Endodermal cell (in vitro differentiated cells): ENCODE measurements at regions not wholly inside any gene's neighbourhood (a gene's known extent, or its start where the extent isn't known, plus 50 kb on each side); places are given as distances from the start of the nearest gene placed in this dataset.

Experiments used
- DNase-seq: peaks from one replicate; pipeline ENCODE4 v3.0.0-alpha.2; 2017
- H3K27ac ChIP-seq: 2 replicates; pipeline ENCODE4 v1.5.1; 2013; ENCODE audit warnings: mild to moderate bottlenecking, low read depth, low read length, moderate library complexity
- H3K27me3 ChIP-seq: 2 replicates; pipeline ENCODE4 v1.6.1; 2013; ENCODE audit warnings: mild to moderate bottlenecking, low read length, moderate library complexity; ENCODE audit not compliant: insufficient read depth, control insufficient read depth, poor library complexity, severe bottlenecking
- H3K36me3 ChIP-seq: 2 replicates; pipeline ENCODE4 v1.7.0; 2013; ENCODE audit warnings: mild to moderate bottlenecking, low read length, moderate library complexity; ENCODE audit not compliant: control insufficient read depth, insufficient read depth
- H3K4me1 ChIP-seq: one replicate; pipeline ENCODE4 v1.7.0; 2013; ENCODE audit warnings: low read length; ENCODE audit not compliant: control insufficient read depth, insufficient read depth
- H3K4me3 ChIP-seq: 2 replicates; pipeline ENCODE4 v1.5.1; 2013; ENCODE audit warnings: mild to moderate bottlenecking, low read length, moderate library complexity
- H3K9ac ChIP-seq: 2 replicates; pipeline ENCODE4 v1.6.1; 2013; ENCODE audit warnings: mild to moderate bottlenecking, low read length, moderate library complexity; ENCODE audit not compliant: poor library complexity, severe bottlenecking; ENCODE audit errors: extremely low read depth
- H3K9me3 ChIP-seq: 2 replicates; pipeline ENCODE4 v1.6.1; 2013; ENCODE audit warnings: mild to moderate bottlenecking, low read length, moderate library complexity; ENCODE audit not compliant: control insufficient read depth
- H3K27ac Mint-ChIP-seq: 2 replicates; pipeline ENCODE4 v1.8.0; 2020; ENCODE audit warnings: mixed read lengths
- H3K27me3 Mint-ChIP-seq: 2 replicates; pipeline ENCODE4 v1.8.0; 2021; ENCODE audit warnings: mild to moderate bottlenecking, mixed read lengths; ENCODE audit not compliant: insufficient read depth
- H3K36me3 Mint-ChIP-seq: 2 replicates; pipeline ENCODE4 v1.8.0; 2020; ENCODE audit warnings: low read depth, mixed read lengths
- H3K4me1 Mint-ChIP-seq: 2 replicates; pipeline ENCODE4 v1.8.0; 2020; ENCODE audit warnings: mixed read lengths
- H3K4me3 Mint-ChIP-seq: 2 replicates; pipeline ENCODE4 v1.8.0; 2020; ENCODE audit warnings: mild to moderate bottlenecking, moderate library complexity, mixed read lengths
- H3K9me3 Mint-ChIP-seq: 2 replicates; pipeline ENCODE4 v1.8.0; 2020; ENCODE audit warnings: mild to moderate bottlenecking, mixed read lengths
- WGBS, 2 experiments: methylation state at CpG; one replicate each; pipeline versions ENCODE4 v1.1.5 to v1.1.7; 2013; ENCODE audit warnings: missing lambda C conversion rate in 2 of 2, mixed read lengths in 1 of 2; ENCODE audit not compliant: insufficient coverage in 1 of 2, insufficient read length in 1 of 2; 5-methylcytosine and 5-hydroxymethylcytosine counted together
- TF ChIP-seq, protein P1 (sequence below): fragments of 200-600 bp; sonication (generic); conservative IDR thresholded peaks from 2 replicates; pipeline ENCODE4 v1.5.0; 2021; ENCODE audit warnings: antibody characterized with exemption, mild to moderate bottlenecking

DNA sequence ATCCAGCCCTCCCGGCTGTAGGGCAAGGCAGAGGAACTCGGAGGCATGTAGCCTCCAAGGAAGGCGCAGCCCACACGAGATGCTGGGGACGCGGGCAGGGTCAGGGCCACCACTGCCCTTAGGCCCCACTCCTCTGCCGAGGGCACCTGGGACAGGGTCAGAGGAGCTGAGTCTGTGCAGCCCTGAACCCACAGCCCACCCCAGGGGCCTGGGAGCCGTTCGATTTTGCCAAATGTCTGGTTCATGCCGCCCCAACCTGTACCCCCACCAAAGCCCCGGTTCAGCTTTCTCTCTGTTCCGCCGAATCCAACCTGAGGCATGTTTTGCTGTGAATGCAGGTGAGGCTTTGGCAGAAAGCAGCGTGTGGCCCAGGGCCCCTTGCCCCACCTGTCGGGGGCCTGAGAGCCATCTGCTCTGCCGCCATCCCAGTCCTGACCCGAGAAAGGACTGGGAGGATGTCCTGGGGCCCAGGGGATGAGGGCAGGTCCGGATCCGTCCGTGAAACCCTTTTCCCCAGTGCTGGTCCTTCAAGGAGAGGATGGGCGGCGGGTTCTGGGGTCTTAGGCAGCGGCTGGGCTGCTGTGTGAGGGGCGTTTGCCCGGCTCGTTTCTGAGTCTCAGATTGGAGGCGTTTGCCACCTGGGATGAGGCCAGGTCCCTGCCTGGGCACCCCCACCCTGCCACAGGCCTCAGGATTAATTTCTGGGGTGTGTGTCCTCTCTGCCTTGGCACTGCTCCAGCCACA, 79.3 kb upstream of the GATA5 start:
- no peaks in the 10 kb centered on the region for H3K9me3 Mint-ChIP-seq
- Histone ChIP-seq H3K27me3 (peaks cover 34% of the 10 kb centered on the region), H3K27ac (no peak overlapping the region), H3K4me1 (no peaks in the 10 kb centered on the region), H3K4me3 (no peak overlapping the region), H3K36me3 (no peaks in the 10 kb centered on the region), H3K9me3 (no peaks in the 10 kb centered on the region), H3K9ac (no peak overlapping the region)
- peaks cover 20% of the 10 kb centered on the region for H3K27me3 Mint-ChIP-seq
- no peaks in the 10 kb centered on the region for H3K36me3 Mint-ChIP-seq
- WGBS, 2 experiments, result 89 to 90% methylated on average over 25 to 27 of the region's 27 CpGs
- no peak overlapping the region for H3K4me3 Mint-ChIP-seq
- no peak overlapping the region for H3K27ac Mint-ChIP-seq
- TF ChIP-seq, protein P1, sequence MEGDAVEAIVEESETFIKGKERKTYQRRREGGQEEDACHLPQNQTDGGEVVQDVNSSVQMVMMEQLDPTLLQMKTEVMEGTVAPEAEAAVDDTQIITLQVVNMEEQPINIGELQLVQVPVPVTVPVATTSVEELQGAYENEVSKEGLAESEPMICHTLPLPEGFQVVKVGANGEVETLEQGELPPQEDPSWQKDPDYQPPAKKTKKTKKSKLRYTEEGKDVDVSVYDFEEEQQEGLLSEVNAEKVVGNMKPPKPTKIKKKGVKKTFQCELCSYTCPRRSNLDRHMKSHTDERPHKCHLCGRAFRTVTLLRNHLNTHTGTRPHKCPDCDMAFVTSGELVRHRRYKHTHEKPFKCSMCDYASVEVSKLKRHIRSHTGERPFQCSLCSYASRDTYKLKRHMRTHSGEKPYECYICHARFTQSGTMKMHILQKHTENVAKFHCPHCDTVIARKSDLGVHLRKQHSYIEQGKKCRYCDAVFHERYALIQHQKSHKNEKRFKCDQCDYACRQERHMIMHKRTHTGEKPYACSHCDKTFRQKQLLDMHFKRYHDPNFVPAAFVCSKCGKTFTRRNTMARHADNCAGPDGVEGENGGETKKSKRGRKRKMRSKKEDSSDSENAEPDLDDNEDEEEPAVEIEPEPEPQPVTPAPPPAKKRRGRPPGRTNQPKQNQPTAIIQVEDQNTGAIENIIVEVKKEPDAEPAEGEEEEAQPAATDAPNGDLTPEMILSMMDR, result no peak
- DNase-seq, result no peak
- peaks cover 9% of the 10 kb centered on the region for H3K4me1 Mint-ChIP-seq

DNA sequence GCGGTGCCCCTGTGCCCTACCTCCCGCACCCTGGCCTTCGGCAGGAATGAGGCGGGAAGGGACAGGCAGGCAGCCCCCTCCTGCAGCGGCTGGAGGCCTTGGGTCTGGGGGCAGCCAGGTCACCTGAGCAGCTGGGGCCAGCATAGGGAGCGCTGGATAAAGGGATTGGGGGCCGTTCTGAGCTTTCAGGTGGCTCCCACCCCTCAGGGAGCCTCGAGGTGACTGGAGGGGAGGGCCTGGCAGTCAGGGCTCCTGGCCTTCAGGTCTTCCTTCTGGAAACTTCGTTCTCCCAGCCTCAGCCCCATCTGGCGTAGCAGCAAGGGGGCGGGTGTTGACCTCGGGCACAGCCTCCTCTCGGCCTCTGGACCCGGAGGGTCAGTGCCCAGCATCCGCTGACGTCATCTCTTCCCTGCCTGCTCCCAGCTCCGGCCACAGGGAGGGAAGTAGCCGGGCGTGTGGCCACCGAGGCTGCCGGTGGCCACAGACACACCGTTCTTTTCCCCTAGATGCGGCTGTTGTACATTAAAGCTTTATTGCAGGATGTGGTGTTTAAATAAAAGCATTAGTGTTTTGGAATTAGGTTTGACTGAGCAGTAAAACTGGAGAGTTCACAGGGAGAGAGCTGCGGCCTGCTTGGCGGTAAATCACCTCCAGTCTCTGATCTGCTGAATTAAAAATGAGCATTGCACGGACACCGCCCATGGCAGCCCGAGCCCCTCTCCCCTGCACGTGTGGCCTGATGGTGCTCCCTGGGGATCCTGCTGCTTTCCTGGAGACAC, 80.0 kb upstream of the GATA5 start:
- H3K4me1 ChIP-seq, result no peaks in the 10 kb centered on the region
- Mint-ChIP-seq H3K27me3 (peaks cover 16% of the 10 kb centered on the region), H3K9me3 (no peaks in the 10 kb centered on the region), H3K4me3 (no peak overlapping the region), H3K36me3 (no peaks in the 10 kb centered on the region), H3K4me1 (peaks cover 6% of the 10 kb centered on the region), H3K27ac (no peak overlapping the region)
- 90 to 91% methylated on average over 20 to 29 of the region's 29 CpGs for WGBS, 2 experiments
- TF ChIP-seq, protein P1, result no peak
- peaks cover 28% of the 10 kb centered on the region for H3K27me3 ChIP-seq
- no peak overlapping the region for H3K4me3 ChIP-seq
- H3K27ac ChIP-seq, result no peak overlapping the region
- H3K9me3 ChIP-seq, result no peaks in the 10 kb centered on the region
- H3K9ac ChIP-seq, result no peak overlapping the region
- no peak for DNase-seq
- H3K36me3 ChIP-seq, result no peaks in the 10 kb centered on the region

GRCh38 chr20:62557462-62557861, 81.7 kb upstream of the GATA5 start:
- Histone ChIP-seq H3K9ac (no peak overlapping the region), H3K4me1 (no peaks in the 10 kb centered on the region), H3K27me3 (peaks cover 13% of the 10 kb centered on the region), H3K27ac (no peak overlapping the region), H3K4me3 (no peak overlapping the region), H3K36me3 (no peaks in the 10 kb centered on the region), H3K9me3 (no peaks in the 10 kb centered on the region)
- TF ChIP-seq, protein P1, result no peak
- Mint-ChIP-seq H3K9me3 (no peaks in the 10 kb centered on the region), H3K27me3 (peaks cover 6% of the 10 kb centered on the region), H3K4me3 (no peak overlapping the region), H3K27ac (no peak overlapping the region), H3K36me3 (no peaks in the 10 kb centered on the region), H3K4me1 (peaks cover 3% of the 10 kb centered on the region)
- no peak for DNase-seq
- WGBS, 2 experiments, result 86 to 87% methylated on average over 12 to 14 of the region's 14 CpGs
